ENCODE measurements at regions not wholly inside any gene's neighbourhood (a gene's known extent, or its start where the extent isn't known, plus 50 kb on each side); places are given as distances from the start of the nearest gene placed in this dataset.
A peak's percentile ranks its signal among the peaks of the same experiment; 100 is the strongest.

DNA sequence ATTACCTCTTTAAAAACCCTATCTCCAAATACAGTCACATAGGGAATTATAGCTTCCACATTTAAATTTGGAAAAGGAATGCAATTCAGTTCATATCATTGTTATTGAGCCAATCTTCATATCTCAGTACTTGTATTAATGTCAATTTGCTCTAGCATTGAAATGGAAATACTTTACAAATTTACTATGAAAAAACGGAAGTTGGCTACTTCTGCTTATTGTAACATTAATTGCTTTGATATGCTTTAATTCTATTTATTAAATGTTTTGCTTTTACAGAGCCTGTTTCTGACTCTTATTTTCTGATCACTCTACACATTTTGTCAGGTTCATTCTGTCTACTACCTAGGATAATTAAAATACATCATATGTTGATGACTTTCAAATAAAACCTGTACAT lies 412.6 kb downstream of the KCNJ3 start:
- no peak for DNase-seq

DNA sequence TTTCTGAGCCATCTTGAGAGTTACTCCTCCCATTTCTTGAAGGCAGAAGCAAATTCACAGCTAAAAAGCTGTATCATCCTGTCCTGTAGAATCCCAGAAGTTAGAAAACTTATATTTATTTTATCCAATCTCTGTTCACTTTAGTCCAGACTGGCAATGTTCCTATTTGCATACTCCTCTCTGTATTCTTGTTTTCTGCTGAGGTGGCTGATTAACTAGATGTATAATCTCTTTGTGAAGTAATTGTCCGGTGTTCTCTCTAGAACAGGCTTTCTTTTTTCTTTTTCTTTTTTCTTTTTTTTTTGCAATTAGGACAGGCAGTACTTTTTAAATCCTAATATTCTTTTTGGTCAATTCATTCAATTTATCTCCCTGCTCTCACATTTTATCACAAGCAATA lies 411.0 kb downstream of the KCNJ3 start:
- no peak for DNase-seq

DNA sequence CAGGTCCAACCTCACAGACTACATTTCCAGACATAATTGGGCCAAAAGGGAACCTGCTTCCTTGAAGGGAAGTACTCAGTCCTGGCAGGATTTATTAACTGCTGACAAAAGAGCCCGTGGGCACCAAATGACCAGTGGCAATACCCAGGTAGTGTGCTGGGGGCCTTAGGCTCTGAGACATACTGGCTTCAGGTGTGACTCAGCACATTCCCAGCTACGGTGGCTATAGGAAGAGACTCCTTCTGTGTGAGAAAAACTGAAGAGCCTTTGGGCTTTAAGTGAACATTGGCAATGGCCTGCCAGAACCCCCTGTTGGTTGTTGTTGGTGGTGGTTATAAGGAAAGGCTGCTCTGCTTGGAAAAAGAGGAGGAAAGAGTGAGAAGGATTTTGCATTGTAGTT lies 401.8 kb downstream of the KCNJ3 start:
- DNase-seq, result no peak

DNA sequence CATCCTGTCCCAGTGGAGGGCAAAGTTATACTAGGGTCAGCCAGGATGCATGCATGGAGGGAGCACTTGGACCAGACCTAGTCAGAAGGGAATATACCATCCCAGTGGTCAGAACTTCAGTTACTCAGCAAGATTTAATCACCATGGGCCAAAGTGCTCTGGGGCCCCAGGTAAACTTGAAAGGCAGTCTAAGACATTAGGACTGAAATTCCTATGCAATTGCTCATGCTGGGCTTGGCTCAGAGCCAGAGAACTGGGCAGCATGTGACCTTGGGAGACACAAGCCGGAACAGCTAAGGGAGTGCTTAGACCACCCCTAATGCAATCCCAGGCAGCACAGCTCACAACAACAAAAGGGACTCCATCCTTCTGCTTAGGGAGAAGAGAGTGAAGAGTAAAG lies 401.3 kb downstream of the KCNJ3 start:
- no peak for DNase-seq

DNA sequence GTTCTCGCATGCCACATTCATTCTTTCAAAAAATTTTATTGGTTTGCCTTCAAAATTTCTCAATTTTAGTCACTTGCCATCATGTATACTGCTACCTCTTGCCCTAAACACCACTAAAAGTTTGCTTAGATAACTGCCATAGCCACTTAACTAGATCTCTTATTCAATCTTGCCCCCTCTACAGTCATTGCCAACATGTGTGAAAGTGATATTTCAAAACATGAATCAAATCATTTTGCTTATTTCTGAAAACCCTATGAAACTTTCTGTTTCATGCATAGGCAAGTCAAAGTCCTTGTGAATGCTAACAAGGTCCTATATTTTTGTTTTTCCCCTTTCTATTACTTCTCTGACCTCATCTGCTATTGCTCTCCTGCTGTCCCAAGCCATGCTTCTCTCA lies 397.1 kb downstream of the KCNJ3 start:
- DNase-seq, result no peak

DNA sequence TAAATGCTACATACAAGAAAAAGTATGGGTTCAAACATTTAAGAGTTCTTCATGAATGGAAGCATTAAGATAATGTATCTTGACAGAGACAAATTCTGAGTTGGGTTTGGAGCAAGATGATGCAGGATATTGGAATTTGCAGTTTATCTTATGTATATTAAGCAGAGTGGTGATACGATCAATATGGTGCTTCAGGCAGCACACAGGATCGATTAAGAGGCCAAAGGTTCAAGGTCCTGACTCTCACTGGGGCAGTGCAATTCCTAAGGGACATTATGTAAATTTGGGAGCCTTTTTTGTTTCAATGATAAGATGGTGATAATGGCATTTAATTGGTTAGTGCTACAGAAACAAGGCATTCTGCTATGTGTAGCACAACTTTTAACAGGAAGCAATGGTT lies 381.9 kb downstream of the KCNJ3 start:
- no peak for DNase-seq

DNA sequence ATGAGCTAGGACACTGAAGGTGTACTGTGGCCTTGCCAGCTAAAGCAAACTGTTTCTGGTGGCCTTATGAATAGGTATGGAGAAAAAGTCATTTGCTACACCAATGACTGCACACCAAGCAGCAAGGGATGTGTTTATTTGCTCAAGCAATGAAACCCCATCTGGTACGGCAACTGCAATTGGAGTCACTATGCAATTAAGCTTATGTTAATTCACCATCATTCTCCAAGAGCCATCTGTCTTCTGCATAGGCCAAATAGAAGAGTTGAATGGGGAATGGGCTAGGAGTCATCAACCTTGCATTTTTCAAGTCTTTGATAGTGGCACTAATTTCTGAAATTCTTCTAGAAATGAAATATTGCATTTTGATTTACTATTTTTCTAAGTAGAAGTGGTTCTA lies 372.0 kb downstream of the KCNJ3 start:
- no peak for DNase-seq

DNA sequence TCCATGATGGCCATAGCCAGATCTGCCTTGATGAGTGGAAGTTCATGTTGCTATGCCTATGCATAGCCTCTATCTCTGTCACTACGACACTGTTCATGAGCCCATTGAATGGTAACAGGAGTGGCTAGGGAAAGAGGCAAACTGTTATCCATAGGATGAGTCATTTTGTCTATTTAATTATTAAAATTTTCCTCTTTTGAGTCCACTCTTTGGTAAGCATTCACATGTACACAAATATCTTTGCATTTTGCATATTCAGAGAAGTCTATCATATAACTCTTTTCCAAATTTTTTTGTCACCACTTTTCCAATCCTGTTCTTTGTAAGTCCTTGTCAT lies 364.4 kb downstream of the KCNJ3 start:
- no peak for DNase-seq

DNA sequence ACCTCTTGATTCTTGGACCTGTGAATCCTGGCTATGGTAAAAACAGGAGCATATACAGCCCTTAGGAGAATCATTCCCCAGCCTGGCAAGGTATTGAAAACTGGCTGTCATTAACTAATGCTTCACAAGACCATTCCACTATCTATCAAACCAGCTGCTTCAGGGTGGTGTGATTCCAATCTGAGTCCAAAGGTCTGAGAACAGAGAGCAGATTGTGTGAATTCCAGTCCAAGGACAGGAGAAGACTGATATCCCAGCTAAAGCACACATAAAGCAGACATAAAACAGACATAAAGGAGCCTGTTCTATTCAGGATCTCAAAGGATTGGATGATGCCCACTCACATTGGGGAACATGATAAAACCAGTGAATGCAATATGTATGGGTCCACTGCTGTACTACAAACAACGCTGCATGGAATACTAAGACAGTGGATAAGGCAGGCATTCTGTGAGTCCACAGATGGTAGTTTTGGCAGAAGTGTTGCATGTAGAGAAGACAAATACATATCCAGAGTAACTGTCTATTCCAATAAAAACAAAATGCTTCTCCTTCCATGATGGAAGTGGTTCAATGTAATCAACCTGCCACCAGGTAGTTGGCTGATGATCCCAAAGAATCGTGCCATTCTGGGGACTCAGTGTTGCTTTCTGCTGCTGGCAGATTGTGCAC lies 363.9 kb downstream of the KCNJ3 start:
- DNase-seq, result no peak

DNA sequence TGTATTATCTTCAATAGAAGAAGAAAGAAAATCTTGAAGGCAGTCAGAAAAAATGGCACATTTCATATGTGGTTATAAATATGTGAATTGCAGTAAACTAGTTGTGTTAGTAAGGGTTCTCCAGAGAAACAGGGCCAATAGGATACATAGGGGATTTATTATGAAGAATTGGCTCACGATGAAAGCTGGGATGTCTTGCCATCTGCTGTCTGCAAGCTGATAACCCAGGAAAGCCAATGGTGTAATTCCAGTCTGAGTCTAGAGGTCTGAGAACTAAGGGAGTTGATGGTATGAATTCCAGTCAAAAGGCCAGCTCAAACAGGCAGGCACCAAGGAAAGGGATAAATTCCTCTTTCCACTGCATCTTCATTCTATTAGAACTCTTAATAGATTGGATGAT lies 362.4 kb downstream of the KCNJ3 start:
- no peak for DNase-seq

DNA sequence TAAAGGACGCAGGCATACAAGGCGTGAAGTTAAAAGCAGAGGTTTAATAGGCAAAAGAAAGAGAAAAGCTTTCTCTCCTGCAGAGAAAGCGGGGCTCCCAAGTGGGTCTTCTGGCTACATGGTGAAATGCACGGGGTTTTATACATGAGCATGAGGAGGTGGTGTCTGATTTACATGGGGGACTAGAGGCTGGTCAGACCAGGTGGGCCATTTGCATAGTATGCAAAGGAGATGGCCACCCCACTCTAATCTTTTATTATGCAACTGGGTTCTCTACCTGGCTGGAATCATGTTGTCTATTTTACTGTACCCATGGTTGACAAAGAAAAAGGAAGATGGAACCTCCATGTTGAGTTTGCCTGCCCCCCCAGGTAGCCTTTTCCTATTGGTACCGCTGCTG lies 356.2 kb downstream of the KCNJ3 start:
- no peak for DNase-seq

DNA sequence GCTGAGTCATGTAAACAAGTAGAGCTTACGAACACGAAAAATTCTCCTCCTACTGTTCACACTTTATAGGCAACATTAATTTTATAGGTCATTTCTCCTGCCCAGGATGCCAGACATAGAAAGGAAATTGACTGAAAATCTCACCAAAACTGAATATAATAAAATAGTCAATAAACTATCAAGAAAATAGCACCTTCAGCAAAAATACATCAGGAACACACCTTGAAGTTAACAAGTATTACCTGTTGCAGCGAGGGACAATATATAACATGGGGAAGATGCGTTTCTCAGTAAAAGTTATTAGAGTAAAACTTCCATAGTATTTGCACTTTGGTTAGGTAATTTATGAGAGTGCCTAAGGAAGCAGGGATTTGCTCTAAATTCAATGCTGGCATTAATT lies 344.6 kb downstream of the KCNJ3 start:
- DNase-seq, result no peak

DNA sequence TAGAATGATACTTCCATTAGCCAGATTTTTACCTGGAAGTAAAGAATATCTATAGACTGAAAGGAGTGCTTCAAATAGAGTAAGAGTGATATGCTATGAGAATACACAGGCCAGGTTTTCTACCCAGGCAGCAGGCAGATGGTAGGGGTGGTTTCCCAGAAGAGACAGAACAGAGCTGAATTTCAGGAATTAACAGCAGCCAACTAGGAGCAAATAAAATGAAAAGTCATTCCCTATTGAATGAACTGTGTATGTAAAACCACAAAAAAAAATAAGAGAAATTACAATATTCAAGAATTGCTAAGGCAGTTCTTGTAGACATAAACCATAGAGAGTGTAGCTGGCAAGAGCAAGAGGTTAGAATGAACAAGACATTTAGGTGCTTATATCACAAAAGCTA lies 336.8 kb downstream of the KCNJ3 start:
- DNase-seq, result no peak

DNA sequence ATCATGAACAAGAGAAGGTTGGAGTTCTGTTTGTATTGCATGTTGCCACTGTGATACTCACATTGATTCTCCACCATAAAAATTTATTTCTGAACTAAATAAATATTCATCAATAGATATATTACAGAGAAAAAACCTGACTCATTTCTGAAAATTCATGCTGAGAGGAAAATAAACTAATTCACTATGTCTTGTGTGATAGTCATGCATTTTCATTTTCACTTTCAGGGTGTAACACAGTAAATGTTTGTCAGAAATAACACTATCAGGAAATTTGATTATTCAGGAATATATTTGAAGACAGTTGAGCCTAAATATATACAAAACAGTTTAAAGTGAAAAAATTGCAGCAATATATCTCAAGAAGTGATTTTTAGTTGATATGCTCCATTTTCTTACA lies 335.2 kb downstream of the KCNJ3 start:
- DNase-seq, result no peak

DNA sequence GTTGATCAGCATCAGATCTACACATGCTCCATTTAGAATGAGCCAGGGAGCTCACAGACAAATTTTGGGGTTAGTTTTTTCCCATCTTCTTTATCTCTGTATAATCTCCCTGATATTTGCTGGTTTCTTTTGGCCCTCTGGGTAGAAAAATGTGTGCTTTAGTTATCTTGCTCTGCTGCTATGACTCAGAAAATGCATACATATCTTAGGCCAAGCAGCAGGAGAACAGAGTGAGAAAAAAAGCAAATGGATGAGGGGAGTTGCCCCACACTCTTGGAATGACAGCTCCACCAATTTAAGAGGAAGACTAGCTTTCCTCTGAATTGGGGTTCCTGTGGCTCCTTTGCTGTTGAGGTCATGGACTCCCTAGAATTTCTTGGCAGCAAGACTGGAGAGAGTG lies 331.8 kb downstream of the KCNJ3 start:
- no peak for DNase-seq

DNA sequence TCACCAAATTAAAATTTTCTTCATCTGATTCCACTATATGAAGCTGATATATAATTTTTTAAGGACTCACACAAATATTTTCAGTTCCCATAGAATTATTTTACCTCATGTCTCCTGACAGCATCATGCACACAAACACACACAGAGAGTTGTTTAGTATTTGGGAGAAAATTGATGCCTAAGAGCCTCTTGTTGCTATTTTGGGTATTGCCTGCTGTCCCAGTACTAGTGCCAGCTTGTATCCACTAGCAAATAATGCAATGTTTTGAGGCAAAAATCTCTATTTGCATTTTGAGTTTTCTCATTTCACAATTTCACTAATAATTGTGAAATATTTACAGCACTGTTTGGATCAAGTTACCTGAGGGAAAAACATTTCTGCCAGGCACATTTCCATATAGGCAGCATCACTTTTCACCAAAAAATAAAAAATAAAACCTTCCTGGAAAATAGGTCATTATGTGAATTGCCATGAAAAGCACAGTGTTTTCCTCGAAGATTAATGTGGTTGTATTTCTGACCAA lies 328.2 kb downstream of the KCNJ3 start:
- DNase-seq, result no peak

DNA sequence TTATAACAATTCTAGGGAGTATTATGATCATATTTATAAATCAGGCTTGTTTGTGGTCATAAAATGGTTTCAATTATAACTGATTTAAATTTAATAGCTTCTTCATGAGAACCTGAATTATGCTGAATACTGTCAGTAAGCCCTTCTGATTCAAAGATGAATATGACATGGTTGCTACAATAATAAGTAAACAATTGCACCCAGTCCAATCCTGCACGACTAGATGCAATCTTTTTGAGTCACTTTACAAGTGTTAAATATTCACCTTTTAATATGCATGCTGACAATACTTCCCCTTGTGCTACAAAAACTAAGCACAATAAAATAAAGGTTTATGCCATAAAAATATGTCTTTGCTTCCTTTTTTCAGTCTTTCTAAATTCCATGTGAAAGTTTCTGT lies 325.2 kb downstream of the KCNJ3 start:
- no peak for DNase-seq

DNA sequence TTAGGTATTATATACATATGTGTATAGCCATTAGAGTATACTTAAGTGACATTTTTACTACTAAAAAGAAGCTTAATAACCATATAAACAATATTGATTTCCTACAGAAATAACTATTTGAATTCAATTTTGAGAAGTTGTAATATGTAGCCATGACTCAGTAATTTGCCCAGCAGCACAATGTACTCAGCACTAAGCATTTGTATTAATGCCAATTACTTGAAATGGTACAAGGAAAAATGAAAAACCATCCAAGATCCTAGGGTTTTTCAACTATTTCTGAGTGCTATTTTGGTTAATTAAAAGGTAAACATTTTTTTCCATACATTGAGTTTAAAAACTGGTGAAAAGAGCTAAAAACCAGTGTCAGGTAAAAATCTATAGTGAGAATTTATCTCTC lies 324.0 kb downstream of the KCNJ3 start:
- no peak for DNase-seq

DNA sequence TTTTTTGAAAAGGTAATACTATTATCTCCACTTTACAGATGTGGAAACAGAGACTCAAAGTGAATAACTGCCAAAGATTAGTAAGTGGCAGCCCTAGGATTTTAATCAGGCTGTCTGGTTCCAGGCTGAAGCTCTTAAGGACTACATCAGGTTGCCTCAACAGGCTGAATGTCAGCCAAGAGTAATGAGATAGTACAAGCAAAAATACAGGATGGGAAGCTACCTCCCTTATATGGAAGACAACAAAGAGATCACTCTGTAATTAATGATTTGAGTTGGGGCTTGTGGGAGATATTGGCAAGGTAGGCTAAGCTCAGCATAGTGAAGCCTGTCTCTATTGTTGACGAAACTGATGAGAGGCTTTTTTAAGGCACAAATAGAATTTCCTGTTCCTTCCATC lies 323.1 kb downstream of the KCNJ3 start:
- DNase-seq, result no peak

DNA sequence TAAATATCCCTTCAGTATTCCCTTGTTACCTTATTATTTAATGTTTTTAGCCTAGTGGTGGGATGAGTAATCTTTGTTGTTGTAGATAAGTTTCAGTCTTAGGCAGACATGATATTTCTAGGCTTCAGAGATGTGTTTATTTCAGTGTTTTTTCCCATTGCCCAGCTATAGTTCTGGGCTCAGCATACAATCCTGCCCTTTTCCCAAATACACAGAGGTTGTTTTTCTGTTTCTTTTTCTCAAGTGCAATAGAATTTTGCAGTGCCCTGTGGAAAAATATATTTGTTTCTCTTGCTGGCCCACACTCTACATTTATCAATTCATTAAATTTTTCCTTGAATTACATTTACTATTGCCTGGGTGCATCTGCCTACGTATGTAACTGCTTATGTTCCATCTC lies 321.8 kb downstream of the KCNJ3 start:
- DNase-seq, result no peak

DNA sequence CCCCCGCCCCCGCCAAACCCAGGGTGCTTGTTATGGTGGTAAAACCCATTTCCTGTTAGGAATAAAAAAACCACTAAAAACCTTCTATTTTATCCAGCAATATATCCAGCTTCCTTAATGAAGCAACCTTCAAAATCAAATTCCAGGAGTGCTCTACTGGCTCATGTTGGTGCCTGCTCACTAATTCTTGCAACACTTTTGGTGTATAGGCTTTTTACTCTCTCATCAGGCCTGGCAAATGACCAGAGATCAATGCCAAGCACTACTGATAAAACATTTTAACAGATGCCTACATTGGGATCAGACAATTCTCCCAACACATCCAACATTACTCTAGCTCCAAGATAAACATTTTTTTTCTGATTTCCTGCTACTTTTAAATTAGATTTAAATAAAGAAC lies 312.4 kb downstream of the KCNJ3 start:
- DNase-seq, result no peak

DNA sequence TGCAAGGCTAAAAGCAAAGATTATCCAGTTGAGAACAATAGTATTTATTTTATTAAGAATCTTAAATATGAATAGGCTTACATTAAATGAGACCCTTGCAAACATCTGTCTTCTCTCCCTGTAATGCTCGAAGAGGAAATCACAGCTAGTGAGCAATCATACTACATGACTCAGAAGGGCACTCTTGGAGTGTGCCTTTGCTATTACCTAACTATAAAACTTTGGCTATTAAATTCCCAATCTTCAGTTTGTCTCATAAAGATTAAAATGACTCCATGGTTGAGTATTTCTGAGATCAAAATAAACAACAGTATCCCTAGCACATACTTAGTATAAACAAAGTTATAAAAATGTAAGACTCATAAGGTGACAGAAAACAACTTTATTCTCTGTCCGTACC lies 296.9 kb downstream of the KCNJ3 start:
- no peak for DNase-seq

DNA sequence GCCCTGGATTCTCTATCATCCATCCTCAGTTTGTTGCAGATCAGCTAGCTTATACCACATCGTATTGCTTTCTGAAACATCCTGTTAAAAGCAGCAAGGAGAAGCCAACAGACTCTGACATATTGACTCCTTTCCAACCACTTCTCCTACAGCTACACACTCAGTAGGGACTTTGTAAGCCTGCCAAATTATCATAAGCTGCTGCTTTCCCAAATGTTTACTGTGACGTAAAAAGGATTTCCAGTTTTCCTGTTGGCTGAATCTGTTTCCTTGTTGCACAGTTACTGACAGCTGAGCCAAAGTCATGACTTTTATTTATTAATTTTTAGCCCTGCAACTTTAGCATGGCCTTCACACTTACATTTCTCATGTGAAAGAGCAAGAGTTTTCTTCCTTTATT lies 294.3 kb downstream of the KCNJ3 start:
- DNase-seq, result no peak

DNA sequence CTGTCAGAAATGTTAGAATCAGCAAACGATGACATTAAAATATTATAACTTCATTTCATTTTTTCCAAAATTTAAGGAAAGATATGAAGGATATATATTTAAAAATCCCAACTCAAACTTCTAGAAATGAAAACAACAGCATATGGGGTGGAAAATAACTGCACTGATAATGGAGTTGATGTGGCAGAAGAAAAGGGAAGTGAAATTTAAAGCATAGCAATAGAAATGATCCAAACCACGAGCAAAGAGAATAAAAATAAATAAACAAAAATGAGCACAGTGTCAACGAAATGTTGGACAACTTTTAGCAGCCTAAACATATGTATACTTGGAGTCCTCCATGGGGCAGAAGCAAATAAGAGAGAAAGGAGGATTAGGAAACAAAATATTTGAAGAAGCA lies 280.2 kb downstream of the KCNJ3 start:
- peak in 1 of 2 experiments; percentile 18 for DNase-seq

DNA sequence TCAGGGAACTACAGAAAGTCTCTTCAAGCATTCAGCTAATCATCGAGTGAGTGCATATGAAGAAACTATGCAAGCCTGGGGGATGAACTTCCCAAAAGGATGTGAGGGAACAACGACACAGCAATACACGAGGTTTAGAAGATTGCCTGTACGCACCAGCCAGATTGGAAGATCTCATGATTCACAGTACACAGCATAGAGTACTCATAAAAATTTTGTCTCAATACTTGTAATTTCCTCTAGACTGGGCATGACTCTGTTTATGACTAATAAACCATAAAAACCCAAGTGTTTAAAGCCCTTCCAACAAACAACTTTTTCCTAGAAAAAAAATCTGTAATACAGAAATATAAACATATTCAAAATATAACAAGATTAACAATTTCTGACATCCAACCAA lies 279.7 kb downstream of the KCNJ3 start:
- DNase-seq, result no peak

DNA sequence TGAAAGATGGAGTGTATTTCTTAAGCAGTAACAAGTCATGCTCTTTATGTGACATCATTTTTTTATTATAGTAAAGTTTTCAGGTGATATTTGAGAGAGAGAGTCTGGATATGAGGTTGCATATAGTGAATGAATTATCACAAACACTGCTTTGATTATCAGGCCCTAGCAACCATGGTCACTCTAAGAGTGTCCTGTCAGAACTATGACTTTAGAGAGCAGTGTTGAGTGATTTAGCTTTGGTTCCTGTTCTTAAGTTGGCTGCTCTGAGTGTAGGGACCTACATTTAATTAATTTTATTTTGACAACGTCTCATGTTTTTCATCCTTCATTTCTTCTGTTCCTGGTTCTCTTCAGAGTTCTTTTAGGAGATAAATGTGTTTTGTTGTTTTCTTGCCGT lies 275.5 kb downstream of the KCNJ3 start:
- no peak for DNase-seq
